Panc1 (cell line): ENCODE measurements at regions not wholly inside any gene's neighbourhood (a gene's known extent, or its start where the extent isn't known, plus 50 kb on each side); places are given as distances from the start of the nearest gene placed in this dataset.

Source experiments
- ATAC-seq: fragments of 200-7000 bp; cut with Tn5 transposase; 2 replicates; pipeline ENCODE4 v1.9.1; 2020; ENCODE audit warnings: mild to moderate bottlenecking, moderate library complexity
- BruUV-seq: library from RNA; stranded (reverse); fragments of 400-500 nt; replicated peaks from 2 replicates; lab custom pipeline; 2021; lab: Mats Ljungman, UMichigan
- CTCF ChIA-PET: fragments of 300-600 bp; sonication (Branson Sonifier 250); formaldehyde crosslinking; loops from one replicate; lab custom pipeline; 2022; ENCODE audit warnings: antibody characterized with exemption; lab: Charles Lee
- POLR2A ChIA-PET: fragments of 300-600 bp; sonication (Branson Sonifier 250); formaldehyde crosslinking; loops from one replicate; lab custom pipeline; 2022; ENCODE audit warnings: antibody characterized with exemption; lab: Charles Lee
- DNase-seq: peaks from one replicate; pipeline ENCODE4 v3.0.0-alpha.2; 2010; ENCODE audit warnings: low read depth, low spot score
- H3K27ac ChIP-seq: 2 replicates; pipeline ENCODE4 v1.5.1; 2011; ENCODE audit warnings: mild to moderate bottlenecking, low read length, inconsistent platforms
- H3K27me3 ChIP-seq: fragments of 200-500 bp; sonication (Bioruptor generic); 2 replicates; pipeline ENCODE4 v1.6.0; 2014; ENCODE audit warnings: low read length, inconsistent platforms; ENCODE audit not compliant: control insufficient read depth, insufficient read depth
- H3K36me3 ChIP-seq: fragments of 200-500 bp; sonication (Bioruptor generic); 2 replicates; pipeline ENCODE4 v1.5.1; 2014; ENCODE audit warnings: inconsistent platforms, mild to moderate bottlenecking, low read length, moderate library complexity; ENCODE audit not compliant: control insufficient read depth, insufficient read depth
- H3K4me1 ChIP-seq: 2 replicates; pipeline ENCODE4 v1.5.1; 2011; ENCODE audit warnings: inconsistent platforms, mild to moderate bottlenecking, low read length, moderate library complexity; ENCODE audit not compliant: control insufficient read depth, insufficient read depth
- H3K4me3 ChIP-seq, 2 experiments: 2 replicates each; pipeline ENCODE4 v1.5.1; 2011 to 2012; ENCODE audit warnings: low read depth in 2 of 2, low read length in 2 of 2, mild to moderate bottlenecking in 2 of 2, inconsistent platforms in 1 of 2, moderate library complexity in 1 of 2
- H3K9me3 ChIP-seq: fragments of 200-500 bp; sonication (Bioruptor generic); 2 replicates; pipeline ENCODE4 v1.5.1; 2014; ENCODE audit warnings: low read depth, mild to moderate bottlenecking, inconsistent platforms, low read length, moderate library complexity; ENCODE audit not compliant: control insufficient read depth, insufficient read depth
- POLR2AphosphoS5 ChIP-seq: IDR thresholded peaks from 2 replicates; pipeline ENCODE4 v1.6.1; 2012; ENCODE audit warnings: mild to moderate bottlenecking, low read depth, low read length, moderate library complexity
- SIN3A ChIP-seq: IDR thresholded peaks from 2 replicates; pipeline ENCODE4 v1.6.1; 2012; ENCODE audit warnings: low read depth, mild to moderate bottlenecking, low read length, moderate library complexity, borderline replicate concordance; ENCODE audit not compliant: insufficient read depth
- TCF7L2 ChIP-seq: IDR thresholded peaks from 2 replicates; pipeline ENCODE4 v1.6.1; 2011; ENCODE audit warnings: mild to moderate bottlenecking, low read depth, low read length, inconsistent platforms
- in situ Hi-C: cut with HindIII; loops from 2 replicates; pipeline ENCODE4 v1.10.0; 2016; ENCODE audit warnings: low sequenced_read_pairs, low pct_unique_long_range_greater_than_20kb
- intact Hi-C: fragments of 100-400 bp; cut with micrococcal nuclease; formaldehyde crosslinking; loops from one replicate; pipeline ENCODE4 v1.10.0; 2022; ENCODE audit not compliant: unreplicated experiment
- TF ChIP-seq, protein P1 (sequence below), 2 experiments: IDR thresholded peaks; 2 replicates each; pipeline ENCODE4 v1.6.1; 2011 to 2012; ENCODE audit warnings: low read depth in 2 of 2, control low read depth in 1 of 2, low read length in 1 of 2, mild to moderate bottlenecking in 1 of 2, moderate library complexity in 1 of 2; ENCODE audit not compliant: insufficient read depth in 1 of 2
- TF ChIP-seq, protein P2 (sequence below): fragments of 450-650 bp; IDR thresholded peaks from 2 replicates; pipeline ENCODE4 v1.5.1; 2017; ENCODE audit warnings: mild to moderate bottlenecking

DNA sequence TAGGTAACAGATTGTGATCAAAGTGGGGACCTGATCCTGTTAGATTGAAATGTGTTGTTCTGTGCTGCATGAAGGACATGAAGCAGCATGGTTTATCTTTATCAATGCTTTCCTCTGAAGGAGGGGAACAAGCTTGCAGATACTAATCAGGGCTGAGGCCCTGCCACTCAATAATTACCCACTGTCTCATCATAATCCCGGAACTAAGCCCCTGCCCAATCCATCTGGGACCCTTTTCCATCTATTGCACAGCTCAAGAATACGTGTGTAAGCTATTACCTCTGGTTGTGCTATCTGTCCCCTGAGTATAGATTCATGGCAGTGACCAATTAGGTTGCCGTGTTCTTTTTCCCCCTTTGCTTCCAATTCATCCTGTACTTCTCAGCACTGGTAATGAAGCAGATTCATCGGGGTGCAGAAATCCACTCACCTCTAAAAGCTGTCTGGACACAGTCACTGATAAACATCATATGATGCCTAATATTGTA is 67.8 kb downstream of the OTX2 start:
- CTCF ChIA-PET: no interaction called here
- Histone ChIP-seq H3K4me3 (no peak overlapping the region), H3K27me3 (no peaks in the 10 kb centered on the region), H3K4me1 (no peaks in the 10 kb centered on the region), H3K36me3 (no peaks in the 10 kb centered on the region), H3K27ac (no peak overlapping the region), H3K9me3 (no peaks in the 10 kb centered on the region)
- DNase-seq (no peak), ATAC-seq (no peak)
- in situ Hi-C loops: no loop called here
- TF ChIP-seq, protein P1, sequence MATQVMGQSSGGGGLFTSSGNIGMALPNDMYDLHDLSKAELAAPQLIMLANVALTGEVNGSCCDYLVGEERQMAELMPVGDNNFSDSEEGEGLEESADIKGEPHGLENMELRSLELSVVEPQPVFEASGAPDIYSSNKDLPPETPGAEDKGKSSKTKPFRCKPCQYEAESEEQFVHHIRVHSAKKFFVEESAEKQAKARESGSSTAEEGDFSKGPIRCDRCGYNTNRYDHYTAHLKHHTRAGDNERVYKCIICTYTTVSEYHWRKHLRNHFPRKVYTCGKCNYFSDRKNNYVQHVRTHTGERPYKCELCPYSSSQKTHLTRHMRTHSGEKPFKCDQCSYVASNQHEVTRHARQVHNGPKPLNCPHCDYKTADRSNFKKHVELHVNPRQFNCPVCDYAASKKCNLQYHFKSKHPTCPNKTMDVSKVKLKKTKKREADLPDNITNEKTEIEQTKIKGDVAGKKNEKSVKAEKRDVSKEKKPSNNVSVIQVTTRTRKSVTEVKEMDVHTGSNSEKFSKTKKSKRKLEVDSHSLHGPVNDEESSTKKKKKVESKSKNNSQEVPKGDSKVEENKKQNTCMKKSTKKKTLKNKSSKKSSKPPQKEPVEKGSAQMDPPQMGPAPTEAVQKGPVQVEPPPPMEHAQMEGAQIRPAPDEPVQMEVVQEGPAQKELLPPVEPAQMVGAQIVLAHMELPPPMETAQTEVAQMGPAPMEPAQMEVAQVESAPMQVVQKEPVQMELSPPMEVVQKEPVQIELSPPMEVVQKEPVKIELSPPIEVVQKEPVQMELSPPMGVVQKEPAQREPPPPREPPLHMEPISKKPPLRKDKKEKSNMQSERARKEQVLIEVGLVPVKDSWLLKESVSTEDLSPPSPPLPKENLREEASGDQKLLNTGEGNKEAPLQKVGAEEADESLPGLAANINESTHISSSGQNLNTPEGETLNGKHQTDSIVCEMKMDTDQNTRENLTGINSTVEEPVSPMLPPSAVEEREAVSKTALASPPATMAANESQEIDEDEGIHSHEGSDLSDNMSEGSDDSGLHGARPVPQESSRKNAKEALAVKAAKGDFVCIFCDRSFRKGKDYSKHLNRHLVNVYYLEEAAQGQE (IDR thresholded peaks at IDR 0.05; ENCODE audit: insufficient read depth in 1 of 2, low read depth in 2 of 2, low read length in 1 of 2): no peak
- TF ChIP-seq TCF7L2: no peak
- TF ChIP-seq, protein P2, sequence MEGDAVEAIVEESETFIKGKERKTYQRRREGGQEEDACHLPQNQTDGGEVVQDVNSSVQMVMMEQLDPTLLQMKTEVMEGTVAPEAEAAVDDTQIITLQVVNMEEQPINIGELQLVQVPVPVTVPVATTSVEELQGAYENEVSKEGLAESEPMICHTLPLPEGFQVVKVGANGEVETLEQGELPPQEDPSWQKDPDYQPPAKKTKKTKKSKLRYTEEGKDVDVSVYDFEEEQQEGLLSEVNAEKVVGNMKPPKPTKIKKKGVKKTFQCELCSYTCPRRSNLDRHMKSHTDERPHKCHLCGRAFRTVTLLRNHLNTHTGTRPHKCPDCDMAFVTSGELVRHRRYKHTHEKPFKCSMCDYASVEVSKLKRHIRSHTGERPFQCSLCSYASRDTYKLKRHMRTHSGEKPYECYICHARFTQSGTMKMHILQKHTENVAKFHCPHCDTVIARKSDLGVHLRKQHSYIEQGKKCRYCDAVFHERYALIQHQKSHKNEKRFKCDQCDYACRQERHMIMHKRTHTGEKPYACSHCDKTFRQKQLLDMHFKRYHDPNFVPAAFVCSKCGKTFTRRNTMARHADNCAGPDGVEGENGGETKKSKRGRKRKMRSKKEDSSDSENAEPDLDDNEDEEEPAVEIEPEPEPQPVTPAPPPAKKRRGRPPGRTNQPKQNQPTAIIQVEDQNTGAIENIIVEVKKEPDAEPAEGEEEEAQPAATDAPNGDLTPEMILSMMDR: no peak
- TF ChIP-seq POLR2AphosphoS5: no peak
- no peak for TF ChIP-seq SIN3A
- POLR2A ChIA-PET: no interaction called here
- BruUV-seq: no TSS peak
- intact Hi-C loops: no loop called here

DNA sequence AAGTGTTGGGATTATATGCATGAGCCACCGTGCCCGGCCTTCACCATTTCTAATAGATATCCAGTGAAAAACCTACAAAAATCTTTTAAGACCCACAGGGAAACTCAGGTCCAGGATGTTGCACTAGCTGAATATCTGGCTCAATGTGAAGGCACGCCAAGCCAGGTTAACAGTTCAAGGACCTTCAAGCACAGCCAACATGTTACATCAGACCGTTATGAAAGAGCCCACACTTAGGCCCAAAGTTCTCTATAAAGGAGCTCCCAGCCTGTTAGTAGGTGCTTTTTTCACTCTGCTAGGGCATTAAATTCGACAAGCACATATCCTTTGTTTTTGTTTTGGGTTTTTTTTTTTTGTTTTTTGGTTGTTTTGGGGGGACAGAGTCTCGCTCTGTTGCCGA is 69.0 kb downstream of the OTX2 start:
- in situ Hi-C loops (no loop called here), intact Hi-C loops (no loop called here)
- H3K27me3 ChIP-seq: no peaks in the 10 kb centered on the region
- H3K27ac ChIP-seq: no peak overlapping the region
- no peak for DNase-seq
- no peaks in the 10 kb centered on the region for H3K36me3 ChIP-seq
- ChIA-PET CTCF (no interaction called here), POLR2A (interaction anchor here (0.7 kb wide), 1 partner anchor 83 kb away, joined by 4 read pairs; no protein-coding TSS in a partner anchor)
- TF ChIP-seq, protein P1 (IDR thresholded peaks at IDR 0.05; ENCODE audit: insufficient read depth in 1 of 2, low read depth in 2 of 2, low read length in 1 of 2): no peak
- TF ChIP-seq, protein P2: no peak
- no peak for TF ChIP-seq TCF7L2
- no peak for TF ChIP-seq SIN3A
- no peak for TF ChIP-seq POLR2AphosphoS5
- no peak for ATAC-seq
- H3K4me3 ChIP-seq: no peak overlapping the region
- H3K9me3 ChIP-seq: no peaks in the 10 kb centered on the region
- BruUV-seq: no TSS peak
- no peaks in the 10 kb centered on the region for H3K4me1 ChIP-seq
